GM19043 (cell line): ENCODE measurements at regions not wholly inside any gene's neighbourhood (a gene's known extent, or its start where the extent isn't known, plus 50 kb on each side); places are given as distances from the start of the nearest gene placed in this dataset.
"Not testable (repeated sequence)": the region's sequence is repeated elsewhere in the genome, so short reads cannot be mapped to it uniquely, and the experiment has no call there.

ENCODE experiments used
- ATAC-seq: cut with Tn5 transposase; IDR thresholded peaks from one replicate; pipeline ENCODE4 v1.9.1; 2021; ENCODE audit warnings: low read depth; ENCODE audit not compliant: unreplicated experiment

GRCh38 chr7:93750986-93751385 lies 139.6 kb downstream of the TFPI2 start:
- ATAC-seq = no peak

GRCh38 chr7:93747019-93747418 lies 143.5 kb downstream of the TFPI2 start:
- no peak for ATAC-seq

- ATAC-seq = no peak
These were observed 151.1 kb downstream of the TFPI2 start for GRCh38 chr7:93739424-93739823.

GRCh38 chr7:93737953-93738352 lies 152.6 kb downstream of the TFPI2 start:
- no peak for ATAC-seq

- ATAC-seq = no peak
These were observed 153.7 kb downstream of the TFPI2 start for GRCh38 chr7:93736668-93737369.

- ATAC-seq = no peak
These were observed 153.8 kb upstream of the CALCR start for GRCh38 chr7:93728292-93728691.

GRCh38 chr7:93725954-93726353 lies 151.4 kb upstream of the CALCR start:
- no peak for ATAC-seq

GRCh38 chr7:93723424-93724124 lies 149.1 kb upstream of the CALCR start:
- ATAC-seq = no peak

- no peak for ATAC-seq
These were observed 145.6 kb upstream of the CALCR start for GRCh38 chr7:93720106-93720505.

- ATAC-seq = no peak
These were observed 145.0 kb upstream of the CALCR start for GRCh38 chr7:93719546-93719945.

GRCh38 chr7:93717217-93717900 lies 142.8 kb upstream of the CALCR start:
- no peak for ATAC-seq

- ATAC-seq = no peak
These were observed 140.7 kb upstream of the CALCR start for GRCh38 chr7:93715234-93715633.

- no peak for ATAC-seq
These were observed 137.4 kb upstream of the CALCR start for GRCh38 chr7:93711926-93712325.

GRCh38 chr7:93708255-93708654 lies 133.7 kb upstream of the CALCR start:
- not testable (repeated sequence) for ATAC-seq

GRCh38 chr7:93707249-93707648 lies 132.7 kb upstream of the CALCR start:
- no peak for ATAC-seq

- not testable (repeated sequence) for ATAC-seq
These were observed 131.6 kb upstream of the CALCR start for GRCh38 chr7:93706162-93706561.

- ATAC-seq = no peak
These were observed 129.7 kb upstream of the CALCR start for GRCh38 chr7:93704217-93704616.

- no peak for ATAC-seq
These were observed 123.4 kb upstream of the CALCR start for GRCh38 chr7:93697901-93698300.

- ATAC-seq = no peak
These were observed 119.3 kb upstream of the CALCR start for GRCh38 chr7:93693796-93694195.

GRCh38 chr7:93690021-93690420 lies 115.5 kb upstream of the CALCR start:
- ATAC-seq = no peak

- no peak for ATAC-seq
These were observed 103.7 kb upstream of the CALCR start for GRCh38 chr7:93678185-93678584.
